ENCODE measurements at regions not wholly inside any gene's neighbourhood (a gene's known extent, or its start where the extent isn't known, plus 50 kb on each side); places are given as distances from the start of the nearest gene placed in this dataset.

GRCh38 chr1:209155546-209155945, 428.0 kb upstream of the CAMK1G start:
- no peaks in the 10 kb centered on the region for H3K27me3 ChIP-seq (ENCODE audit: control insufficient read depth, insufficient read depth, low read length, poor library complexity, severe bottlenecking)
- no peak for TF ChIP-seq CTCF (conservative IDR thresholded peaks at IDR 0.05)
- peak overlapping the region; percentile 47 for H3K4me3 ChIP-seq (ENCODE audit: low read length)
- Mint-ChIP-seq H3K9me3 (no peaks in the 10 kb centered on the region), H3K27me3 (ENCODE audit: insufficient read depth) (no peaks in the 10 kb centered on the region), H3K27ac (peak overlapping the region; percentile 74), H3K36me3 (ENCODE audit: low read depth) (no peaks in the 10 kb centered on the region), H3K4me1 (peaks cover 55% of the 10 kb centered on the region), H3K4me3 (peak overlapping the region; percentile 6)
- H3K9me3 ChIP-seq (ENCODE audit: control insufficient read depth, low read length) = no peaks in the 10 kb centered on the region
- peak; percentile 66 for DNase-seq
- H3K36me3 ChIP-seq (ENCODE audit: control insufficient read depth, insufficient read depth, low read length) = no peaks in the 10 kb centered on the region
- no peak overlapping the region for H3K27ac ChIP-seq (ENCODE audit: low read depth, low read length)
- 10 to 43% methylated on average over 1 to 3 of the region's 3 CpGs for WGBS, 2 experiments (ENCODE audit: insufficient coverage in 1 of 2, insufficient read length in 1 of 2)
- H3K4me1 ChIP-seq (ENCODE audit: control insufficient read depth, insufficient read depth, low read length) = peaks cover 10% of the 10 kb centered on the region
- H3K9ac ChIP-seq (ENCODE audit: extremely low read depth, low read length, poor library complexity, severe bottlenecking) = no peak overlapping the region

- DNase-seq = no peak
- Histone ChIP-seq H3K9me3 (ENCODE audit: control insufficient read depth, low read length) (no peaks in the 10 kb centered on the region), H3K27ac (ENCODE audit: low read depth, low read length) (no peak overlapping the region), H3K27me3 (ENCODE audit: control insufficient read depth, insufficient read depth, low read length, poor library complexity, severe bottlenecking) (no peaks in the 10 kb centered on the region), H3K4me3 (ENCODE audit: low read length) (peak overlapping the region; percentile 73), H3K36me3 (ENCODE audit: control insufficient read depth, insufficient read depth, low read length) (no peaks in the 10 kb centered on the region), H3K4me1 (ENCODE audit: control insufficient read depth, insufficient read depth, low read length) (peaks cover 7% of the 10 kb centered on the region), H3K9ac (ENCODE audit: extremely low read depth, low read length, poor library complexity, severe bottlenecking) (no peak overlapping the region)
- Mint-ChIP-seq H3K27me3 (ENCODE audit: insufficient read depth) (no peaks in the 10 kb centered on the region), H3K4me3 (peak overlapping the region; percentile 49), H3K4me1 (peaks cover 59% of the 10 kb centered on the region), H3K27ac (peak overlapping the region; percentile 79), H3K9me3 (no peaks in the 10 kb centered on the region), H3K36me3 (ENCODE audit: low read depth) (no peaks in the 10 kb centered on the region)
- 29 to 53% methylated on average over 3 to 4 of the region's 4 CpGs for WGBS, 2 experiments (ENCODE audit: insufficient coverage in 1 of 2, insufficient read length in 1 of 2)
- TF ChIP-seq CTCF (conservative IDR thresholded peaks at IDR 0.05) = no peak
These were observed 426.5 kb upstream of the CAMK1G start for GRCh38 chr1:209156991-209157390.

GRCh38 chr1:209157546-209158249, 425.8 kb upstream of the CAMK1G start:
- no peaks in the 10 kb centered on the region for H3K9me3 Mint-ChIP-seq
- H3K4me1 ChIP-seq (ENCODE audit: control insufficient read depth, insufficient read depth, low read length) = peaks cover 7% of the 10 kb centered on the region
- peak overlapping the region; percentile 32 for H3K9ac ChIP-seq (ENCODE audit: extremely low read depth, low read length, poor library complexity, severe bottlenecking)
- TF ChIP-seq CTCF (conservative IDR thresholded peaks at IDR 0.05) = no peak
- H3K27ac Mint-ChIP-seq = peak overlapping the region; percentile 79
- peak overlapping the region; percentile 49 for H3K4me3 Mint-ChIP-seq
- no peaks in the 10 kb centered on the region for H3K36me3 ChIP-seq (ENCODE audit: control insufficient read depth, insufficient read depth, low read length)
- peaks cover 64% of the 10 kb centered on the region for H3K4me1 Mint-ChIP-seq
- no peaks in the 10 kb centered on the region for H3K27me3 Mint-ChIP-seq (ENCODE audit: insufficient read depth)
- peak overlapping the region; percentile 73 for H3K4me3 ChIP-seq (ENCODE audit: low read length)
- 3 to 17% methylated on average over 4 to 5 of the region's 5 CpGs for WGBS, 2 experiments (ENCODE audit: insufficient coverage in 1 of 2, insufficient read length in 1 of 2)
- DNase-seq = peak; percentile 93
- H3K27ac ChIP-seq (ENCODE audit: low read depth, low read length) = peak overlapping the region; percentile 48
- no peaks in the 10 kb centered on the region for H3K27me3 ChIP-seq (ENCODE audit: control insufficient read depth, insufficient read depth, low read length, poor library complexity, severe bottlenecking)
- no peaks in the 10 kb centered on the region for H3K9me3 ChIP-seq (ENCODE audit: control insufficient read depth, low read length)
- H3K36me3 Mint-ChIP-seq (ENCODE audit: low read depth) = no peaks in the 10 kb centered on the region

All from endodermal cell (in vitro differentiated cells).